GM18499 (cell line): ENCODE measurements at regions not wholly inside any gene's neighbourhood (a gene's known extent, or its start where the extent isn't known, plus 50 kb on each side); places are given as distances from the start of the nearest gene placed in this dataset.

Experiments
- ATAC-seq: cut with Tn5 transposase; IDR thresholded peaks from one replicate; pipeline ENCODE4 v1.9.1; 2021; ENCODE audit warnings: moderate number of reproducible peaks; ENCODE audit not compliant: insufficient read depth, unreplicated experiment

GRCh38 chr16:55040366-55041086 is 109.9 kb downstream of the IRX5 start:
- no peak for ATAC-seq

GRCh38 chr16:55041540-55042234 is 111.0 kb downstream of the IRX5 start:
- no peak for ATAC-seq

- no peak for ATAC-seq
These were observed 112.1 kb downstream of the IRX5 start for GRCh38 chr16:55042556-55043432.

DNA sequence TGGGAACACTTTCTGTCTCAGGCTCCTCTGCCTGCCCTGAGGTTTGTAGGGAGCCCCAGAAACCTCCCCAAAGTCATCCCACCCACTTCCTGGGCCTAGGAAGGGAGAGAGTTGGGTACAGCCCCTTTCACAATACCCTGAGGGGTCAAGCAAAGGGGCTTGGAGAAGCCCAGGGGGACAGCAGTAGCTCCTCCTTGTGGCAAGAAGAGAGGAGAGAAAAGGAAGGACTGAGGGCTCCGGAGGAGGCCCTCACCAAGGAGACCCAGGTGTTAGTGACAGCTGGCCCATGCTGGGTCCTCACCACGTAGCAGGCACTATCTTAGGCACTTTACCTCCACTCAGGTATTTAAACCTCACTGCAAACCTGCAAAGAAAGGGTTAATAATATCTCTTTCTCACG is 112.8 kb downstream of the IRX5 start:
- no peak for ATAC-seq

GRCh38 chr16:55044201-55044975 is 113.7 kb downstream of the IRX5 start:
- no peak for ATAC-seq

DNA sequence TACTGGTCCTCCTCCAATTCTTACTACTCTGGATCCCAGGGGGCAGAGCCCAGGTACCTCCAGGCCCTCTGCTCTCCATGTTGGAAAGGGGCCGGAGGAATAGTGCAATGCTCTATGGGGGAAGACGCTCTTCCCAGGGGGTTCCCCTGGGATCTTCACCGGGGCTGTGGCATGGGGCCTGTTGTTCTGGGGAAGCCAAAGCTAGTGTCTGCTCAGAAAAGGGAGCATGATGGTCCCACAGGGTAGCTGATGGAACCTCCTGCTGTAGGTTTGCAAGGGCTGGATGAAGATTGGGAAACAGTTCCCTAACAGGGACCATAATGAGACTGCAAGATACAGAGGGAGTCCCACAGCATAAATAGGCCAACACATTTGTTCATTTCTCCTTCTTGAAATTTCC is 114.7 kb downstream of the IRX5 start:
- no peak for ATAC-seq

- no peak for ATAC-seq
These were observed 115.2 kb downstream of the IRX5 start for GRCh38 chr16:55045756-55046460.

DNA sequence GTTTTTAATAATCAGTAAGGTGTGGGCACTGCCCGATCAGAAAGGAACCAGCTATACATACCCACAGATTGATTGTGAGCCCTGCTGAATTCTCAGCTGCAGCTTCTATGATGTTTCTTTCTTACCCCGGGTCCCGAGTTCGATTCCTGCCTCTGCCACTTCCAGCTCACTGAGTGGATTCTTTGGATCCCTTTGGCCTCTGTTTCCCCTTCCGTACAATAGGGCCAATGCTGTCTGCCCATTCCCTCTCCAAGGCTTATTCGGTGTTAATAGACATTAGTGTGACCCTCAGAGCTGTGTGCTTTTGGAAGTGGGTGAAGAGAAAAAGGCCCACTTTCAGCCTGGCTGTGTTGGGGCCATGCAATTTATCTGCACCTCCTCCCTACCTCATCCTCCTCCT is 115.8 kb downstream of the IRX5 start:
- no peak for ATAC-seq

DNA sequence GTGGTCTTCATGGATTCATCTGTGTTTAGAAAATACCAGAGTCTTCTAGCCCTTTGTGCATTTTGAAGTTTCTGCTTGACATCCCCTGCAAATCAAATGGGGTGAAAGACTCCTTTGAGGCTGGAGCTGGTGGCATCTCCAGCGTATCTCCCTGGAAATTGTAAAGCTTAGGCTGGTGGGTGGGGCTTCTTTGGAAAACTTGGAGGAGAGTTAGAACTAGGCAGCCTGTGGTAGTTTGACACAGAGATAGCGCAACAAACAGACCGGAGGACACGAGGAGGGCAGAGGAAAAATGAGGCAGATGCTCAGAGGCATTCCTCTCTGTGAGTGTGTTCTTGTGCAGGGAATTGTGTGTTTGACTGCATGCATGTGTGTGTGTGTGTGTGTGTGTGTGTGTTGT is 116.3 kb downstream of the IRX5 start:
- no peak for ATAC-seq

DNA sequence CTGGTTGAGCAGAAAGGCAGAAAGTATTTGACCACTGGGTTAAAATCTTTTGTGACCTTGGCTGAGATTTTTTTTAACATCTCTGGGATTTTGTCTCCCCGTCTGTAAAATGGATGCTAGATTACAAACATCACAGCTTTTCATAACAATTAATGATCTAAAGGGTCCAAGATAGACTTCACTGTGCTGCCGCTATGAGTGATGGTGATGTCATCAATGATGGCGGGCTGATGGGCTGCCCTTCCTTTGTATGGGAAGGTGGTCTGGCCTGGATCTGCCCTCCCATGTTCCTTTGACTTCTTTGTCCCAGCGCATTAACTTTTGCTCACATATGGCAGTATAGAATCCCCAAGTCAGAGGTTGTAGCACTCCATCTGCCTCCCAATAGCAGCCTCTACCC is 116.7 kb downstream of the IRX5 start:
- no peak for ATAC-seq

DNA sequence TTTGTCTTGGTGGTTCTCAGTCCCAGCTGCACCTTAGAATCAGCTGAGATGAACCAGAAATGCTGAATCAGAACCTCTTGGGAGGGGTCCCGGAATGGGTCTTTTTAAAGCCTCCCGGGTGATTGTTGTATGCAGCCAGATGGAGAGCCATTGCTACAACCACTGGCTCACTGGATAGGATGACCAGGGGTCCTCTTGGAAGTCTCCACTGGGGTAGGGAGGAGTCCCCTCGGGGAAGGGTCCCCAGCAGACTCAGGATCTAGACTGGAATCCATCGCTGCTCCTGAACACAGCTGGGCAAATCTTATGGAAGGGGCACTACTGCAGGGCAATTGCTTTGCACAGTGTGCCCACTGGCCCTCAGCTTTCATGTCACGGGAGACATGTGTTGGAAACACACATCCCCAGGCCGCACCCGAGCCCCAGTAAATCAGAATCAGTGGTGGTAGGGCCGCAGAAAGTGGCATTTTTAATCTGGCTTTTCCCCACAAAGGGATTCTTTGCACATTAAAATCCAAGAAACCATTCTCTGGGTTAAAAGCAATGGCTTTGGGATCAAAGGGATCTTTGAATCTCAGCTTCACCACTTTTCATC is 117.3 kb downstream of the IRX5 start:
- ATAC-seq, result no peak

- no peak for ATAC-seq
These were observed 118.1 kb downstream of the IRX5 start for GRCh38 chr16:55048745-55049144.

DNA sequence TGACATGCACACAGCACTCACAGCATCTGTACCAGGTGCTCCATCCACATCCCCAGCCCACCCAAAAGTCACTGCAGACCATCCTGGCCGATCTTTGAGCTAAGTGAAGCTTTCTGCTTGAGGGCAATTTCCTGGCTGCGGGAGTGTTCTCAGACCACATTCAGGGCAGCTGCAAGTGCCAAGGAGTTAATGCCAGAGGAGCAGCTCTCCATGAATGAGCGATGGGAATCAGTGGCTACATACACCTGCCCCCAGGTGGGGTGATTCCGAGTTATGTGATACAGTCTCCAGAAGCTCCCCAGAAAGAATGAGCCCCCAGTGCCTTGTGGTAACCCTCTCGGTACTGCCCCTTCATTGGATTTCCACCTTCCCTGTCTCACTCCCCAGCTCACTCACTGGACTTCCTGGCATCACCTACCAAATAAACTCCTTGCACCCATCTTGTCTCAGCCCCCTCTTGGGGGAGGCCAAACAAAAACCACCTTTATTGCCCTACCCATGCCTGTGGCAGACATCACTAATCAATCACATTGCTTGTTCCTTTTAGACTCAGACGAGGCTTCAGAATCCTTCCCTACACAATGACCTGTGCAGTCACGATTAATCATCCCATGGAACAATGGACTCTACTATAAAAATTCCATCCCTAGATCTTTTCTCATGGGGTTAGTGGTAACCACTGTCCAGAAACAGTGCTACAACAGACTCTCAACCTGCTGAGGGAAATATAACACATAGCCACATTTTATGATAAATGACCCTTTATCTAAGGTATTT is 121.1 kb downstream of the IRX5 start:
- no peak for ATAC-seq

GRCh38 chr16:55052348-55052734 is 121.7 kb downstream of the IRX5 start:
- no peak for ATAC-seq

DNA sequence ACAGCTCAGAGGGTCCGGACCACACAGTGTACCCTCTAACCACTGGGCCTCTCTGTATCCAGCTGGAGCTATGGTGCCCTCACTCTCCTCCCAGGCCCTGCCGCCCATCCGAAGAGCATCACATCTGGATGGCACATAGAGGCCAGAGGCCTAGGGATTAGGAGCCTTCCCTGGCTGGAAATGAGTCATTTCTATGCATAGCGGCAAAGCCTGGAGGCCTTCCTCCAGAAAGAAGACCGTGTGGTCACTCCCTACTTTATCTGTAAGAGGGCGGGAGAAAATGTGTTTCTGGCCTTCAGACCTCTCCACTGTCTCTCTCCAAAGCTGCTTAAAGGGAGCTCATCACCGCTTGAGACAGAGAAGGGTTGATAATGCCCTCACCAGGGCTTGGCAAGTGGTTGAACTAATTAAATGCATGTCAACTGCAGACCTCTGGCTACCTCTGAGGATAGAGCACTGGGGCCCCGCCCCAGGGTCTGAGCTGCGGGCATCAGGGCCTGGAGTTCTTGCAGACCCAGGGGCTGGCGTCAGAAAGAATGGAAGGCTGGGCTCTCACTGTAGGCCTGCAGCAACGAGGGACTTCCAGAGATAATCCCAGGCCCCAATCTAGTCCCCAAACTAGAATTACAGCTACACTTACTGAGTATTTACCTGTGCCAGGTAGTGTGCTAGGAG is 122.2 kb downstream of the IRX5 start:
- ATAC-seq, result no peak

- no peak for ATAC-seq
These were observed 124.6 kb downstream of the IRX5 start for GRCh38 chr16:55055262-55055661.

DNA sequence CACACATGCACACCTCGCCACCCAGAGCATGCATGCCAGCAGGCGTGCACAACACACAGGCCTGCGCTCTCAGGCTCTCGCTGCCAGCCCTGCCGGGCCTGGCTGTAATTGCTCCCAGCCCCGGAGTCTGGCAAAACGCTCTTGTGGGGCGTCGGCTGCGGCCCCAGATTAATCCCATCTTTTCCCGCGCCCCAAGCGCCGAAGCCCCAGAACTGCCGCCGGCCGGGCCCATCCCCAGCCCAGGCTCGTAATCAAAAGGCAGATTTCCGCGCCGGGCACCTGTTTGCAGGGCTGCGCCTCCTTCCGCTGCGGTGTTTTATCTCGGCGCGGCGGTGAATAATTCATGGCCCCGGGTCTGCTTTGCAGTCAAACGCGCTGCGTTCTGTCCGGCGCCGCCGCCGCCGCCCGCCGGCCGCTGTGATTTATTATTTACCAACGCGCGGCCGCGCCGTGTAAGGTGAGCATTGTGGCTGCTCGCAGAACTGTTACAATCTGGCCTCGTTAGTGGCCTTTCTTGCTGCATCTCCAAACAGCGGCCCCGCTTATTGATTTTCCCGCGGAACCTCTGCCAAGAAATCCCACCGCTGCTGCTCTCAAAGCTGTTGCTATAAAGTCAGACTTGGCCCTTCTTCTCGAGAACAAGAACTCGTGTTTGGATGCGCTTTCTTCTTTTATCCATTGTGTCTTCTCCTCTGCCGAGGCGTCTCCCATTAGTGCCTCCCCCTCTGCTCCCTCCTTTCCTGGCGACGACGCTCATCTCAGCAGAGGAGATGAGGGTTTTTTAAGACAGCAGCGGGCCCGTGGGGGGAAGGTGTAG is 126.1 kb downstream of the IRX5 start:
- ATAC-seq, result no peak
